ENCODE measurements at regions not wholly inside any gene's neighbourhood (a gene's known extent, or its start where the extent isn't known, plus 50 kb on each side); places are given as distances from the start of the nearest gene placed in this dataset.
"Not testable (repeated sequence)": the region's sequence is repeated elsewhere in the genome, so short reads cannot be mapped to it uniquely, and the experiment has no call there.

DNA sequence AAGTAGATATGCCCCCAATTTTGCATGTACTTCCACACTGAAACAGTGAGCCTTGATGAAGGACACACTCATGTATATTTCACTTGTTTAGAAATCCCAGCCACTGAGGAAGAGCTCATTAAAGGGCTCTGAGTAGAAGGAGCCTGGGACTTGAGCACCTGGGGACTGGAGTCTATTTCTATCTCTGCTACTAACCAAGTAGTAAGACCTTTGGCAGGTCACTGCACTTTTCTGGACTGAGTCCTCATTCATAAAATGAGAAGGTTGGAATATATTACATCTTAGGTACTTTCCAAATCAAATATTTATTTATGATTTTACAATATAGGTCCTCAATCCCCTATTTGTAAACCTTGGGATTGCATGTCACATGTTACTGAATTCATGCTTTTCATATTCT, 78.2 kb upstream of the C4orf54 start:
- TF ChIP-seq, protein P1, sequence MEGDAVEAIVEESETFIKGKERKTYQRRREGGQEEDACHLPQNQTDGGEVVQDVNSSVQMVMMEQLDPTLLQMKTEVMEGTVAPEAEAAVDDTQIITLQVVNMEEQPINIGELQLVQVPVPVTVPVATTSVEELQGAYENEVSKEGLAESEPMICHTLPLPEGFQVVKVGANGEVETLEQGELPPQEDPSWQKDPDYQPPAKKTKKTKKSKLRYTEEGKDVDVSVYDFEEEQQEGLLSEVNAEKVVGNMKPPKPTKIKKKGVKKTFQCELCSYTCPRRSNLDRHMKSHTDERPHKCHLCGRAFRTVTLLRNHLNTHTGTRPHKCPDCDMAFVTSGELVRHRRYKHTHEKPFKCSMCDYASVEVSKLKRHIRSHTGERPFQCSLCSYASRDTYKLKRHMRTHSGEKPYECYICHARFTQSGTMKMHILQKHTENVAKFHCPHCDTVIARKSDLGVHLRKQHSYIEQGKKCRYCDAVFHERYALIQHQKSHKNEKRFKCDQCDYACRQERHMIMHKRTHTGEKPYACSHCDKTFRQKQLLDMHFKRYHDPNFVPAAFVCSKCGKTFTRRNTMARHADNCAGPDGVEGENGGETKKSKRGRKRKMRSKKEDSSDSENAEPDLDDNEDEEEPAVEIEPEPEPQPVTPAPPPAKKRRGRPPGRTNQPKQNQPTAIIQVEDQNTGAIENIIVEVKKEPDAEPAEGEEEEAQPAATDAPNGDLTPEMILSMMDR (IDR thresholded peaks at IDR 0.05), result no peak
- Mint-ChIP-seq H3K4me3 (no peak overlapping the region), H3K4me1 (ENCODE audit: low read depth) (no peaks in the 10 kb centered on the region), H3K36me3 (ENCODE audit: low read depth) (no peaks in the 10 kb centered on the region), H3K9me3 (peaks cover 2% of the 10 kb centered on the region), H3K27ac (no peak overlapping the region), H3K27me3 (peaks cover 17% of the 10 kb centered on the region)
- ATAC-seq, result no peak
- POLR2A ChIA-PET, result no interaction called here
- no peak for DNase-seq
- intact Hi-C loops (cut with micrococcal nuclease), result no loop called here
- CTCF ChIA-PET, result no interaction called here

DNA sequence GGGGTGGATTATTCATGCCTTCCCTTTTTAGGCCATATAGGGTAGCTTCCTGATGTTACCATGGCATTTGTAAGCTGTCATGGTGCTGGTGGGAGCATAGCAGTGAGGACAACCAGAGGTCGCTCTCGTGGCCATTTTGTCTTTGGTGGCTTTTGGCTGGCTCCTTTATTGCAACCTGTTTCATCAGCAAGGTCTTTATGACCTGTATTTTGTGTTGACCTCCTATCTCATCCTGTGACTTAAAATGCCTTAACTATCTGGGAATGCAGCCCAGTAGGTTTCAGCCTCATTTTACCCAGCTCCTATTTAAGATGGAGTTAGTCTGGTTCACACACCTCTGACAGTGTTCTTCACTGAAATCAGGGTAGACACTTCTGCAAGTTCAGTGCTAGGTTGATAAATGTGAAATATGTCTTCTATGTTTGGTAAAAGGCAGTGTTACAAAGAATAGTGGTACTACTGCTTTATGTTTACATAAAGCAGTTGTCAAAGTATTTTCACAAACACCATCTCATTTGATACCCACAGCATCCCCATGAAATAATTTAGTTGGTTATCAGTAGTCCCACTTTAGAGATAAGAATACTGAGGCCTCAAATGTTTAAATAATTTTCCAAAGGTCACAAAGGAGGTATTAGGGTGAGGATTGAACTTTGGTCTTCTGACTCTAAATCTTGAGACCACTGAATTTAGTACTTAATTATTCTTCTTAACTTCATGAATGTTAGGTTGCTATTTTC, 77.1 kb upstream of the C4orf54 start:
- ChIA-PET CTCF (no interaction called here), POLR2A (no interaction called here)
- Mint-ChIP-seq H3K4me3 (no peak overlapping the region), H3K27me3 (peaks cover 8% of the 10 kb centered on the region), H3K27ac (no peak overlapping the region), H3K4me1 (ENCODE audit: low read depth) (no peaks in the 10 kb centered on the region), H3K36me3 (ENCODE audit: low read depth) (no peaks in the 10 kb centered on the region), H3K9me3 (peaks cover 2% of the 10 kb centered on the region)
- intact Hi-C loops (cut with micrococcal nuclease), result no loop called here
- TF ChIP-seq, protein P1 (IDR thresholded peaks at IDR 0.05), result no peak
- no peak for DNase-seq
- ATAC-seq, result no peak

DNA sequence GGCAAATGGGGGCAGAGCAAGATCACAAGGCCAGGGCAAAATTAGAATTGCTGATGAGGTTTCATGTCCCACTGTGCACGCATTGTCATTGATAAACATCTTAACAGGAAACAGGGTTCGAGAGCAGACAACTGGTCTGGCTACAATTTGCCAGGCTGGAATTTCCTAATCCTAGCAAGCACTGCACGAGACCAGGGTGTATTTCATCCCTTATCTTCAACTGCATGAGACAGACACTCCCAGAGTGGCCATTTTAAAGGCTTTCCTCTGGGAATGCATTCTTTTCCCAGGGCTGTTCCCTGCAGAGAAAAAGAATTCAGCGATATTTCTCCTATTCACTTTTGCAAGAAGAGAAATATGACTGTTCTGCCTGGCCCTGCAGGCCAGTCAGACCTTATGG, 75.8 kb upstream of the C4orf54 start:
- H3K4me3 Mint-ChIP-seq; POLR2A ChIA-PET; ATAC-seq; H3K9me3 Mint-ChIP-seq; CTCF ChIA-PET; H3K27ac Mint-ChIP-seq; DNase-seq; intact Hi-C loops (cut with micrococcal nuclease); H3K4me1 Mint-ChIP-seq (ENCODE audit: low read depth); H3K27me3 Mint-ChIP-seq; H3K36me3 Mint-ChIP-seq (ENCODE audit: low read depth): not testable (repeated sequence)

DNA sequence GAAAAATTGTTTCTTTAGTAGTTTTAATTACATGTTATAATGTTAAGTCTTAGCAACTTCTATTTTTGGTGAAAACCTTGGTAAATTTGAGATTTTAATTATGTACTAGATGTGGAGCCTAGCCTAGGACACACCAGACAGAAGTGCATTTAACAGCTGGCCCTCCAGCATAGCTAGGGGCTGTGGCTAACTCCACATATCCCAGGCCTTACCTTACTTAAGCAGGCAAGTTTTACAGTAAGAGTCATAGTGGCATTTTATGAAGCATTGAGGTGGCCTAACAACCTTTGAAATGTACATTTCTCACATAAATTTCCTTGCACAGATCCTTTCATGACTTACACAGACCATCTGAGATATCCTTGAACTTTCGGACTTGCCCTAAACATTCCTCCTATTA, 71.6 kb upstream of the C4orf54 start:
- TF ChIP-seq, protein P1 (IDR thresholded peaks at IDR 0.05), result no peak
- Mint-ChIP-seq H3K4me1 (ENCODE audit: low read depth) (no peaks in the 10 kb centered on the region), H3K4me3 (no peak overlapping the region), H3K36me3 (ENCODE audit: low read depth) (no peaks in the 10 kb centered on the region), H3K27ac (no peak overlapping the region), H3K9me3 (no peaks in the 10 kb centered on the region), H3K27me3 (peaks cover 8% of the 10 kb centered on the region)
- CTCF ChIA-PET, result no interaction called here
- ATAC-seq, result no peak
- DNase-seq, result no peak
- intact Hi-C loops (cut with micrococcal nuclease), result no loop called here
- POLR2A ChIA-PET, result no interaction called here

DNA sequence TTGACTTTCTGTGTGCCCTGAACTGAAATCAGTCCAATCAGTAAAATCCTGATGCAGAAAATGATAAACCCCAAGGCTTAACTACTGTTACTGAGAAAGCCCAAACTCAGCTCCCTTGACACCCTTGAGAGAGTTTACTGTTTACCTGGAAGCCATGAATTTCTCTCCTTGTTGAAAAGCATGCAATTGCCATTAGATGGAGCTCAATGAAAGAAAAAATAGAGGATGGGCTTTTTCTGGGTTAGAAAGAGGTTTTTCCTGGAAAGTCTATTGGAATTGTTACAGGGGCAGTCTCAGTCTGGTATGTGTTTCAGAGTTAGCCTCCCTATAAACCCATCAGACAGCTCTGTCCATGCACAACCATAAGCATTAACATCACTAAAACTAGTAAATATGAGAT, 66.4 kb upstream of the C4orf54 start:
- DNase-seq, result no peak
- no peak overlapping the region for H3K4me3 Mint-ChIP-seq
- H3K27ac Mint-ChIP-seq, result no peak overlapping the region
- H3K27me3 Mint-ChIP-seq, result peaks cover 4% of the 10 kb centered on the region
- TF ChIP-seq, protein P1 (IDR thresholded peaks at IDR 0.05), result no peak
- intact Hi-C loops (cut with micrococcal nuclease), result no loop called here
- no peaks in the 10 kb centered on the region for H3K9me3 Mint-ChIP-seq
- CTCF ChIA-PET, result interaction anchor here (1.8 to 1.9 kb wide), 2 partner anchors 12 to 84 kb away, joined by 5 to 9 read pairs; no protein-coding TSS in a partner anchor
- no peaks in the 10 kb centered on the region for H3K4me1 Mint-ChIP-seq (ENCODE audit: low read depth)
- POLR2A ChIA-PET, result no interaction called here
- no peak for ATAC-seq
- H3K36me3 Mint-ChIP-seq (ENCODE audit: low read depth), result no peaks in the 10 kb centered on the region
